Trophoblast cell (in vitro differentiated cells and primary cell): ENCODE measurements at regions not wholly inside any gene's neighbourhood (a gene's known extent, or its start where the extent isn't known, plus 50 kb on each side); places are given as distances from the start of the nearest gene placed in this dataset.

ENCODE experiments used
- DNase-seq, 2 donors: peaks; one replicate each; pipeline ENCODE4 v3.0.0-alpha.2; 2016
- H2AFZ ChIP-seq: 2 replicates; pipeline ENCODE4 v1.6.1; 2013; ENCODE audit warnings: low read length, moderate library complexity, mild to moderate bottlenecking; ENCODE audit not compliant: insufficient read depth, poor library complexity
- H2AK5ac ChIP-seq: 2 replicates; pipeline ENCODE4 v1.6.1; 2013; ENCODE audit warnings: mild to moderate bottlenecking, low read length
- H2BK120ac ChIP-seq: 2 replicates; pipeline ENCODE4 v1.6.1; 2013; ENCODE audit warnings: low read length, mild to moderate bottlenecking, moderate library complexity; ENCODE audit not compliant: insufficient read depth, poor library complexity
- H2BK12ac ChIP-seq: 2 replicates; pipeline ENCODE4 v1.6.1; 2013; ENCODE audit warnings: mild to moderate bottlenecking, low read length, moderate library complexity
- H2BK5ac ChIP-seq: 2 replicates; pipeline ENCODE4 v1.6.1; 2013; ENCODE audit warnings: low read length, low read depth, moderate library complexity, mild to moderate bottlenecking; ENCODE audit not compliant: poor library complexity
- H3K14ac ChIP-seq: 2 replicates; pipeline ENCODE4 v1.6.1; 2013; ENCODE audit warnings: mild to moderate bottlenecking, low read length
- H3K18ac ChIP-seq: 2 replicates; pipeline ENCODE4 v1.6.1; 2013; ENCODE audit warnings: mild to moderate bottlenecking, low read length
- H3K23ac ChIP-seq: 2 replicates; pipeline ENCODE4 v1.6.1; 2013; ENCODE audit warnings: low read length
- H3K27ac ChIP-seq: 2 replicates; pipeline ENCODE4 v1.5.1; 2013; ENCODE audit warnings: low read depth, mild to moderate bottlenecking, inconsistent platforms, low read length, moderate library complexity
- H3K27me3 ChIP-seq: 2 replicates; pipeline ENCODE4 v1.6.1; 2013; ENCODE audit warnings: inconsistent platforms, mild to moderate bottlenecking, low read length, moderate library complexity; ENCODE audit not compliant: insufficient read depth
- H3K36me3 ChIP-seq, 2 experiments: 1 replicate in 1 of 2; 2 replicates in 1 of 2; pipeline ENCODE4 v1.6.1; 2013; ENCODE audit warnings: low read length in 2 of 2, mild to moderate bottlenecking in 2 of 2, moderate library complexity in 1 of 2; ENCODE audit not compliant: insufficient read depth in 2 of 2, control insufficient read depth in 1 of 2
- H3K4ac ChIP-seq: 2 replicates; pipeline ENCODE4 v1.6.1; 2013; ENCODE audit warnings: low read depth, mild to moderate bottlenecking, low read length, moderate library complexity
- H3K4me1 ChIP-seq, 2 experiments: 1 replicate in 1 of 2; 2 replicates in 1 of 2; pipeline ENCODE4 v1.6.1; 2013; ENCODE audit warnings: low read length in 2 of 2, mild to moderate bottlenecking in 2 of 2, moderate library complexity in 1 of 2; ENCODE audit not compliant: insufficient read depth in 2 of 2, control insufficient read depth in 1 of 2
- H3K4me2 ChIP-seq: 2 replicates; pipeline ENCODE4 v1.6.1; 2013; ENCODE audit warnings: inconsistent platforms, mild to moderate bottlenecking, low read length, moderate library complexity
- H3K4me3 ChIP-seq: 2 replicates; pipeline ENCODE4 v1.5.1; 2013; ENCODE audit warnings: mild to moderate bottlenecking, low read depth, low read length, inconsistent platforms
- H3K79me1 ChIP-seq: one replicate; pipeline ENCODE4 v1.6.1; 2013; ENCODE audit warnings: low read length
- H3K79me2 ChIP-seq: 2 replicates; pipeline ENCODE4 v1.6.1; 2013; ENCODE audit warnings: low read length, mild to moderate bottlenecking; ENCODE audit not compliant: control insufficient read depth, insufficient read depth, poor library complexity
- H3K9ac ChIP-seq: 2 replicates; pipeline ENCODE4 v1.6.1; 2013; ENCODE audit warnings: mild to moderate bottlenecking, low read length
- H3K9me3 ChIP-seq: 2 replicates; pipeline ENCODE4 v1.6.1; 2013; ENCODE audit warnings: low read depth, mild to moderate bottlenecking, control low read depth, inconsistent platforms, low read length; ENCODE audit not compliant: insufficient read depth
- H4K12ac ChIP-seq: 2 replicates; pipeline ENCODE4 v1.6.1; 2013; ENCODE audit warnings: low read depth, mild to moderate bottlenecking, low read length, moderate library complexity
- H4K8ac ChIP-seq: 2 replicates; pipeline ENCODE4 v1.6.1; 2013; ENCODE audit warnings: low read depth, mild to moderate bottlenecking, low read length, moderate library complexity
- H4K91ac ChIP-seq: one replicate; pipeline ENCODE4 v1.6.1; 2013; ENCODE audit warnings: low read depth, mild to moderate bottlenecking, low read length, moderate library complexity
- WGBS: extraction: QIAGEN DNeasy Blood & Tissue Kit; methylation state at CpG from one replicate; pipeline ENCODE4 v1.1.7; 2013; ENCODE audit warnings: missing lambda C conversion rate; ENCODE audit not compliant: insufficient read length, insufficient coverage; ENCODE audit errors: extremely low coverage; 5-methylcytosine and 5-hydroxymethylcytosine counted together

GRCh38 chr12:132409495-132410295 is 80.3 kb upstream of the FBRSL1 start:
- H3K36me3 ChIP-seq: no peaks in the 10 kb centered on the region
- no peak overlapping the region for H2AK5ac ChIP-seq
- no peak overlapping the region for H3K9ac ChIP-seq
- no peak overlapping the region for H4K91ac ChIP-seq
- H3K18ac ChIP-seq: no peak overlapping the region
- DNase-seq: no peak
- H3K79me2 ChIP-seq: no peaks in the 10 kb centered on the region
- H3K9me3 ChIP-seq: peaks cover 7% of the 10 kb centered on the region
- no peak overlapping the region for H3K23ac ChIP-seq
- H3K4me1 ChIP-seq: no peaks in the 10 kb centered on the region
- H3K14ac ChIP-seq: no peak overlapping the region
- no peak overlapping the region for H2BK120ac ChIP-seq
- no peak overlapping the region for H3K4ac ChIP-seq
- no peak overlapping the region for H2BK12ac ChIP-seq
- H4K12ac ChIP-seq: no peak overlapping the region
- no peak overlapping the region for H3K4me2 ChIP-seq
- no CpG with 5 or more reads among the region's 42 CpGs for WGBS
- no peak overlapping the region for H2AFZ ChIP-seq
- no peak overlapping the region for H2BK5ac ChIP-seq
- H4K8ac ChIP-seq: no peak overlapping the region
- no peak overlapping the region for H3K27ac ChIP-seq
- no peaks in the 10 kb centered on the region for H3K79me1 ChIP-seq
- H3K27me3 ChIP-seq: no peaks in the 10 kb centered on the region
- no peak overlapping the region for H3K4me3 ChIP-seq

GRCh38 chr12:132408626-132409494 is 79.5 kb upstream of the GALNT9 start:
- no peak overlapping the region for H2AK5ac ChIP-seq
- DNase-seq: no peak
- WGBS: no CpG with 5 or more reads among the region's 33 CpGs

GRCh38 chr12:132407992-132408391 is 78.6 kb upstream of the GALNT9 start:
- Histone ChIP-seq H3K27ac (no peak overlapping the region), H3K9me3 (peaks cover 6% of the 10 kb centered on the region), H3K14ac (no peak overlapping the region), H3K23ac (no peak overlapping the region), H4K12ac (no peak overlapping the region), H3K18ac (no peak overlapping the region), H4K8ac (no peak overlapping the region), H2BK120ac (no peak overlapping the region), H3K79me2 (no peaks in the 10 kb centered on the region), H2BK5ac (no peak overlapping the region), H3K4me3 (no peak overlapping the region), H2AK5ac (no peak overlapping the region), H3K4ac (no peak overlapping the region), H4K91ac (no peak overlapping the region), H3K27me3 (no peaks in the 10 kb centered on the region), H2BK12ac (no peak overlapping the region), H3K4me1 (no peaks in the 10 kb centered on the region), H3K79me1 (no peaks in the 10 kb centered on the region), H2AFZ (no peak overlapping the region), H3K9ac (no peak overlapping the region), H3K36me3 (no peaks in the 10 kb centered on the region), H3K4me2 (no peak overlapping the region)
- WGBS: no CpG with 5 or more reads among the region's 10 CpGs
- DNase-seq: no peak

More at GRCh38 chr12:132408626-132409494, 79.5 kb upstream of the GALNT9 start:
- Histone ChIP-seq H3K14ac (no peak overlapping the region), H3K4ac (no peak overlapping the region), H3K23ac (no peak overlapping the region), H3K18ac (no peak overlapping the region), H3K27me3 (no peaks in the 10 kb centered on the region), H2BK12ac (no peak overlapping the region), H3K79me2 (no peaks in the 10 kb centered on the region), H3K27ac (no peak overlapping the region), H4K91ac (no peak overlapping the region), H3K4me3 (no peak overlapping the region), H3K4me2 (no peak overlapping the region), H3K9ac (no peak overlapping the region), H3K36me3 (no peaks in the 10 kb centered on the region), H3K9me3 (peaks cover 6% of the 10 kb centered on the region), H2BK5ac (no peak overlapping the region), H2BK120ac (no peak overlapping the region), H4K12ac (no peak overlapping the region), H2AFZ (no peak overlapping the region), H3K4me1 (no peaks in the 10 kb centered on the region), H3K79me1 (no peaks in the 10 kb centered on the region), H4K8ac (no peak overlapping the region)

- H3K18ac ChIP-seq: no peak overlapping the region
- no peak overlapping the region for H3K4ac ChIP-seq
- no peak overlapping the region for H4K91ac ChIP-seq
- H3K27me3 ChIP-seq: no peaks in the 10 kb centered on the region
- no peak overlapping the region for H3K23ac ChIP-seq
- no peak overlapping the region for H2AK5ac ChIP-seq
- no peak overlapping the region for H4K12ac ChIP-seq
- no peak overlapping the region for H3K14ac ChIP-seq
- H3K9ac ChIP-seq: no peak overlapping the region
- peaks cover 6% of the 10 kb centered on the region for H3K9me3 ChIP-seq
- H3K4me2 ChIP-seq: no peak overlapping the region
- no peak overlapping the region for H4K8ac ChIP-seq
- no CpG with 5 or more reads among the region's 32 CpGs for WGBS
- no peak overlapping the region for H3K27ac ChIP-seq
- H2BK120ac ChIP-seq: no peak overlapping the region
- DNase-seq: no peak
- no peaks in the 10 kb centered on the region for H3K36me3 ChIP-seq
- no peak overlapping the region for H3K4me3 ChIP-seq
- no peaks in the 10 kb centered on the region for H3K79me1 ChIP-seq
- no peak overlapping the region for H2BK5ac ChIP-seq
- no peak overlapping the region for H2AFZ ChIP-seq
- H3K79me2 ChIP-seq: no peaks in the 10 kb centered on the region
- no peak overlapping the region for H2BK12ac ChIP-seq
- no peaks in the 10 kb centered on the region for H3K4me1 ChIP-seq
Observed at GRCh38 chr12:132407451-132407961, 78.1 kb upstream of the GALNT9 start.
